ENCODE measurements at regions not wholly inside any gene's neighbourhood (a gene's known extent, or its start where the extent isn't known, plus 50 kb on each side); places are given as distances from the start of the nearest gene placed in this dataset.

DNA sequence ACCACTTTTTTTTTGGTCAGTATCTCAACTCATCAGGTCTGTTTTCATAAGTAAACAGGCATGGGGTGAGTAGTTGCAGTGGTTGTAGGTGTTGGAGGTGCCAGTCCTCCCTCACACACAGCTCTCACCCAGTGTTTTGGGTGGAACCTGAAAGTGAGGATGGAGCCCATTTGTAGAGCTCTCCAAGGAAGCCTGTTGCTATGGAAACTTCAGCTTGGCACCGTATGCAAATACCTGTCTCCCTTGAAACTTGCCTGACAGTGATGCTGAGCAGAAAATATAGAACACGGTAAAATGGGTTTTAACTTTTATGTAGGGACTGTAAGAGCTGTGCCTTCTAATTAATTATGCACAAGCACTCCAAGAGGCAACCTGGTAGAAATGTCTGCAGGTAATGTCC, 214.1 kb downstream of the AJAP1 start:
- TF ChIP-seq CTCF (IDR thresholded peaks at IDR 0.05 in 2 of 3, conservative IDR thresholded peaks at IDR 0.05 in 1 of 3; ENCODE audit: control insufficient read depth in 2 of 3, extremely low read depth in 1 of 3, insufficient read depth in 1 of 3, low read depth in 3 of 3, low read length in 3 of 3): no peak
- no peak for TF ChIP-seq USF2 (IDR thresholded peaks at IDR 0.05; ENCODE audit: borderline replicate concordance, low read depth, low read length)
- no peak for TF ChIP-seq DPF2 (IDR thresholded peaks at IDR 0.05)
- TF ChIP-seq POLR2A (IDR thresholded peaks at IDR 0.05; ENCODE audit: low read depth, low read length): no peak
- TF ChIP-seq ESRRA (IDR thresholded peaks at IDR 0.05; ENCODE audit: low read length): no peak
- no peak for TF ChIP-seq TAF1 (IDR thresholded peaks at IDR 0.05; ENCODE audit: borderline replicate concordance, low read depth, low read length)
- TF ChIP-seq ETV6 (conservative IDR thresholded peaks at IDR 0.05 in 1 of 2, IDR thresholded peaks at IDR 0.05 in 1 of 2; ENCODE audit: borderline replicate concordance in 1 of 2, low read depth in 1 of 2): no peak
- TF ChIP-seq BRCA1 (IDR thresholded peaks at IDR 0.05; ENCODE audit: low read depth, low read length): no peak
- no peak for TF ChIP-seq SUZ12 (IDR thresholded peaks at IDR 0.05; ENCODE audit: unreplicated experiment)
